Motor neuron (in vitro differentiated cells): ENCODE measurements at regions not wholly inside any gene's neighbourhood (a gene's known extent, or its start where the extent isn't known, plus 50 kb on each side); places are given as distances from the start of the nearest gene placed in this dataset.
A peak's percentile ranks its signal among the peaks of the same experiment; 100 is the strongest.

ENCODE experiments used
- ATAC-seq, 8 experiments: fragments of 200-7000 bp; cut with Tn5 transposase; replicated peaks in 6 of 8; 2 replicates each; pipeline ENCODE4 v1.8.0; 2021; ENCODE audit warnings: mild to moderate bottlenecking in 8 of 8, moderate library complexity in 8 of 8
- H3K27ac ChIP-seq, 2 donors: fragments of 250-450 bp; sonication (Bioruptor Pico); 2 replicates each; pipeline ENCODE4 v1.9.0; 2021; ENCODE audit warnings: antibody characterized with exemption in 2 of 2, mild to moderate bottlenecking in 2 of 2, moderate library complexity in 1 of 2
- H3K4me1 ChIP-seq, 2 donors: fragments of 250-450 bp; sonication (Bioruptor Pico); replicated peaks in 1 of 2; 2 replicates each; pipeline ENCODE4 v1.6.1; 2021; ENCODE audit warnings: antibody characterized with exemption in 2 of 2, mild to moderate bottlenecking in 2 of 2, moderate library complexity in 1 of 2
- H3K4me3 ChIP-seq, 5 donors: fragments of 250-450 bp; sonication (Bioruptor Pico); 2 replicates each; pipeline ENCODE4 v1.9.0; 2021; ENCODE audit warnings: antibody characterized with exemption in 5 of 5, mild to moderate bottlenecking in 5 of 5, moderate library complexity in 4 of 5
- WGBS, 10 experiments: fragments of 450-650 bp; shearing (Covaris generic); methylation state at CpG; one replicate each; pipeline ENCODE4 v1.0.0; 2022; 5-methylcytosine and 5-hydroxymethylcytosine counted together
- in situ Hi-C, 9 experiments: fragments of 400-800 bp; cut with MboI; loops; one replicate each; pipeline ENCODE4 v1.15.0; 2021; ENCODE audit warnings: low sequenced_read_pairs in 9 of 9, low pct_unique_long_range_greater_than_20kb in 2 of 9; ENCODE audit not compliant: unreplicated experiment in 9 of 9

DNA sequence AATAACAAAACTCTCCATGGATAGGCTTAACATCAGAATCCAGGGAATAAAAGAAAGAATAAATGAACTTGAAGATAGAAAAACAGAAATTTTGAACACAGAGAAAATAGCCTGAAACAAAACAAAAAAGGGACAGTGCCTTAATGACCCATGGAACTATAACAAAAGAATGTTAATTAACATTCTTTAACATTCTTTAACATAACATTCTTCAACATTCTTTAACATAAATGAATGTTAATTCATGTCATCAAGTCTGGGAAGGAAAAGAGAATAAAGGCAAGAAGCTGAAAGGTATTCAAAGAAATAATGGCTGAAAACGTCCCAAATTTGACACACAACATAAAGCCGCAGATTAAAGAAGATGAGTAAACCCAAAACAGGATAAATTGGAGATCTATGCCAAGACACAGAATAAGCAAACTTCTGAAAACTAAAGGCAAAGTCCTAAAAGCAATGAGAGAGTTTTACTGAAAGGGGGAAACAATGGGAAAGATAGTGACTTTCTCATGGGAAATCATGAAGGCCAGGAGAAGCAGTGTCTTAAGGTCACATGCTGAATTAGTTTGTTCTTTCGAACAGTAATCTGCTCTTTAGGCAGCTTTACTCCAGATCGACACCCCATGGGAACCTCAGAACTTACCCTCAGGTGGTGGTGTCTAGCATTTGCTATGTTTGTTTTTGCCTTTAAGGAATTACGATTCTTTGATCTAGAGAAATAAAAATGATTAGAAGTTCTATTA, 483.0 kb downstream of the KDM4C start:
- H3K4me1 ChIP-seq: no peaks in the 10 kb centered on the region
- H3K4me3 ChIP-seq: no peak overlapping the region
- no peak overlapping the region for H3K27ac ChIP-seq
- no peak for ATAC-seq
- 18 to 73% (median 56%) methylated on average over 3 to 5 of the region's 5 CpGs; no CpG with 5 or more reads in 1 of the 10 experiments for WGBS, 10 experiments
- in situ Hi-C loops: no loop called here

DNA sequence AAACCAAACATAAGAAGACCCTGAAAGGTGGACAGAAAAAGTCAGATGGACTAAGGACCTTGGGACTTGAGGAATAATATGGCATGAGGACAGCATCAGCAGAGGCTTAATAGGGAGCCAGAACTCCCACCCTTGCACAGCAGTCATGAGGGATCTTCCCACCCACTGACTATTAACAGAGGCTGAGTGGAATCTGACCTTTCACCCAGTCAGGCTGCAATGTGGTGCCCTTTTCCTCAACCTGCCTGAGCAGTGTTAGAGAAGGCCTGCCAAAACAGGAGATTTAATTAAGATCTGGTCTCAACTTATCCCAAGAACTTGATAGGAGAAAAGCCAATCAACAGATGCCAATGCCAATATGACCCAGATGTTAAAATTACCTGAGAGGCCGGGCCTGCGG, 481.9 kb downstream of the KDM4C start:
- H3K4me3 ChIP-seq: no peak overlapping the region
- 83 to 100% (median 100%) methylated on average over 1 to 2 of the region's 2 CpGs; no CpG with 5 or more reads in 7 of the 10 experiments for WGBS, 10 experiments
- no peak overlapping the region for H3K27ac ChIP-seq
- no peaks in the 10 kb centered on the region for H3K4me1 ChIP-seq
- ATAC-seq: no peak
- in situ Hi-C loops: no loop called here

DNA sequence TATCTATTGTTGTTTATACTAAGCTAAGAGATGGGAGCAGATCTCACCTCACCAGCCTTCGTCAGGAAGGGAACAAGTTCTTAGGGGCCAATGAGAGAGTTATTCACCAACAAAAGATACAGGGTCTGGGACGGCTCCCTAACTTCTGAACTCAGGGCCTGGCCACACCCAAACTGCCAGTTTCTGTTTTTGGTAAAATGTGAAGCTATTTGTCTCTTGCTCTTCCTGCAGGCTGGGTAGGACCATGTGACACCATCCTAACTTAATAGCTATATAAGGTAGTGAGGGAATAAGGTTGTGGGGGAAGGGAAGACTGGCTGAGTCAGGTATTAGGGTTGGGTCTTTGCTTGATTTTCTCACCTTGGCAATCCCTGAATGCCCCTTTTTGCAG, 480.5 kb downstream of the KDM4C start:
- ATAC-seq: no peak
- in situ Hi-C loops: no loop called here
- WGBS, 10 experiments: 0 to 100% (median 60%) methylated on average over 1 to 2 of the region's 2 CpGs; no CpG with 5 or more reads in 3 of the 10 experiments
- Histone ChIP-seq H3K4me1 (no peaks in the 10 kb centered on the region), H3K4me3 (no peak overlapping the region), H3K27ac (no peak overlapping the region)

DNA sequence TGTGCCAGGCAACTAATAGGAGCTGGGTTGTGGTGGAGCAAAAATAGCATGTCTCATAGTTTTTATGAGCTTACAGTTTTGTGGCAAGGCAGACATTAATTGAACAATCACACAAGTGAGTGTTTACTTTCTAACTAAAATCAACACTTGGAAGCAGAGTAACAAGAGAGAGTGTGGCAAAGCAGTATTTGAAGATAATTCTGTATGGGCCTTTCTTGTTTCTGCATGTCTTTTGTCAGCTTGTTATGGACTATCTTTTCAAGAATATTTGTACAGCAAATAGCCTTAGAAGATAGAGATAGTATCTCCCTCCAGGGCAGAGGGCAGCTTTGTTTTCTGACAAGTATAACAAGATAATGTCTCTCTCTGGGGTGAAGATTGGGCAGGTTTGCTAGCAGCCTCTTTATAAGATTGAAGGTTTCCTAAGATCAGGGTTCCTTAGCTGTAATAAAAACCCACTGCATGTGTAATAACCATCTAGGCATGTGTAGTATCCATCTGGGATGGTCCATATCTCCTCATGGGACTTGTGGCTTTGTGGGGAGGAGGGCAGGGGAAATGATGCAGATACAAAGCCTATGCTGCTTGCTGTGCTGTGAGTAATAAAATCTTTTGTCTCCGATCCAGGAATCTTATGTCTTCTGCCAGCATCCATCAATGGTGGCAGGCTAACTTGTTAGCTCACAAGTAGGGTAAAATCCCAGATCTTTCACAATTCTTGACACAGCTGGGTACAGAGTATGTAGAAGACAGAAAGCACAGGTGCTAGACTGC, 479.9 kb downstream of the KDM4C start:
- WGBS, 10 experiments: 0 to 75% (median 45%) methylated on average over 1 of the region's 1 CpG; no CpG with 5 or more reads in 6 of the 10 experiments
- Histone ChIP-seq H3K27ac (no peak overlapping the region), H3K4me3 (no peak overlapping the region), H3K4me1 (no peaks in the 10 kb centered on the region)
- in situ Hi-C loops: no loop called here
- peak in 1 of 8 experiments; percentile 36 for ATAC-seq

DNA sequence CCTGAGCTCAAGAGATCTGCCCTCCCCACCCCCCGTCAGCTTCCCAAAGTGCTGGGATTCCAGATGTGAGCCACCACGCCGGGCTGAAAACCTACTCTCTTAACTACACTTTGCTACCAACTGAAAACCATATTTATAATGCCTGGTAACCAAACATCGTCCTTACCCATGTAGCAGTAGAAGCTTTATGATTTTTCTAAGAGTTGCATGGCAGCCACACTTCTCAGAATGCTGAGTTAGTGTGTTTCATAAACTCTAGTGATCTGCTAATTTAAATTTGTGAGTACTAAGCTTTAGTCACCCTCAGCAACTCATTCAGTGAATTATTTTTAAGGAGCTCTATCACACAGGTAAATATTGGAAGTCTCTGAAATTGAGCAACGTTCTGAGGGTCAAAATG, 478.4 kb downstream of the KDM4C start:
- H3K4me3 ChIP-seq: no peak overlapping the region
- H3K27ac ChIP-seq: no peak overlapping the region
- H3K4me1 ChIP-seq: no peaks in the 10 kb centered on the region
- no peak for ATAC-seq
- in situ Hi-C loops: no loop called here
- 0 to 90% (median 62%) methylated on average over 1 to 2 of the region's 5 CpGs; no CpG with 5 or more reads in 2 of the 10 experiments for WGBS, 10 experiments

DNA sequence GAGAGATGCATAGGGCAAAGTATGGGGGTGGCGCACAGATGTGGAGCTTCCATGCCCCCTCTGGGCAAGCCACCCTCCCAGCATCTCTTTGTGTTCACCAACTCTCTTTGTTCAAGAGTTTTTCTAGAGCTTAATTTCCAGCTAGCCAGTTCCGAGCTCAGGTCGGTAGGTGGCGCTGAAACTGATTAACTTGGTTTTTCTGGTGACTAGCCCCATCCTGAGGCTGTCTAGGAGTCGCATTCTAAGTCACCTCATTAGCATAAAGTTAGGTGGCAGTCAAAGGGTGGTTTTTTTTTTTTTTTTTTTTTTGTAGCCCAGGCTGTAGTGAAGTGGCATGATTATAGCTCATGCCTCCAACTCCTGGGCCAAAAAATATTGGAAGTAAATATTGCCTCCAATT, 476.4 kb downstream of the KDM4C start:
- H3K4me3 ChIP-seq: no peak overlapping the region
- WGBS, 10 experiments: 0 to 100% (median 77%) methylated on average over 1 to 5 of the region's 5 CpGs; no CpG with 5 or more reads in 2 of the 10 experiments
- in situ Hi-C loops: no loop called here
- H3K27ac ChIP-seq: no peak overlapping the region
- no peaks in the 10 kb centered on the region for H3K4me1 ChIP-seq
- peak in 3 of 8 experiments; percentile 51 to 58 (median 54) for ATAC-seq

DNA sequence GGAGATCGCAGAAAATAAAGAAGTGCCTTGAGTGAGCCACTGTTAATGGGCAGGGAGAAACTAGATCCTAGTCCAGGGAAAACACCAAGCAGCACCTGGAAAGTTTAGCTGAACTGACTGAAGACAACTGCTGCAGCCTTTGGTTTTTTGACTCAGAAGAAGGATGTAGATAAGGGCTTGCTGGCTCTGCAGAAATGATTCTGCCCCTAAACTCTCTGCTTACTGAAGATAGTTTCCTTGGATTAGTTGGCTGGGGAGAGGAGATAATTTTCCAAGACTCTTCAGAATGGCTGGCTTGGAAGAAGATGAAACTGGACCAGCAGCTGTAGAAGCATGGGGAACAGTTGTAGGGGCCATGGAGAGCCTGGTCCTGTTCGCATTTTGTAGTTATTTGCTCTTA, 471.8 kb downstream of the KDM4C start:
- Histone ChIP-seq H3K27ac (no peak overlapping the region), H3K4me1 (peaks cover 1 to 5% of the 10 kb centered on the region in 2 donors), H3K4me3 (no peak overlapping the region)
- in situ Hi-C loops: no loop called here
- 57 to 100% (median 100%) methylated on average over 1 to 2 of the region's 2 CpGs; no CpG with 5 or more reads in 3 of the 10 experiments for WGBS, 10 experiments
- ATAC-seq: no peak

DNA sequence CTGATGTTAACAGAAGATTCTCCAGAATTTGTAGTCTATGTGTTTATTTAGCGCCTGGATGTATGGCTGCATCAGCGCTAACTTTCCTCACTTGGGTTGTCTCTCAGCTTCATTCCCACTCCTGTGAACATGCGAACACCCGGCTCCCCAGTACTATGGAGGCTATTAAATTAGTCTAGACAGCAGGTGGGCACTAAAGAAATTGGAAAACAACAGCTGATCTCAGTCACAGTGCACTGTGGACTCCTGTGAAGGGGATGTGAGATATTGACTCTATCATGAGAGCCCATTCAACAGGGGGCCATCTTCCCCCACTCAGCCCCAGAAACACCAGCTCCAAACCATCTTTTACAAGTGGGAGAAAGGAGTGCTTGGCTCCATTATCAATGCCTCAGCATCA, 471.0 kb downstream of the KDM4C start:
- in situ Hi-C loops: no loop called here
- Histone ChIP-seq H3K4me3 (no peak overlapping the region), H3K4me1 (peaks cover 3 to 12% of the 10 kb centered on the region in 2 donors), H3K27ac (no peak overlapping the region)
- ATAC-seq: no peak
- WGBS, 10 experiments: 60 to 100% (median 90%) methylated on average over 1 to 3 of the region's 4 CpGs; no CpG with 5 or more reads in 3 of the 10 experiments

DNA sequence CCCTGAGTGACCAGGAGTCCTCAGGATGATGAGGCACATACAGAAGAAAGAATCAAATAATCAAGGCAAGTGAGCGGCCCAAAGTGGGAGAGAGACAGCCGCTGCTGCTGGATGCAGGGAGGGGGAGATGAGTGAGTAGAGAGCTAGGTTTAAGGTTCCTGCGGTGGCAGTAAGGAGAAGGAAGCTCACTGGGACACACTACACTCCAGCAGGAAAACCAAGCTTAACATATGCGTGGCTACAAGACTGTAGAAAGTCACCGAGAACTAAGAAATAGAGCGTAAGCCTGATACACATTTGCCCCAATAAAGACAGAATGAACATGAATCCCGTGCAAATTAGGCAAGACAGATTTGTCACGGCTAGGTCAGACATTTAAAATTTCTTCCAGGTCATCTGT, 470.2 kb downstream of the KDM4C start:
- no peak overlapping the region for H3K4me3 ChIP-seq
- no peak overlapping the region for H3K27ac ChIP-seq
- WGBS, 10 experiments: 20 to 100% (median 82%) methylated on average over 1 to 8 of the region's 8 CpGs
- no peak for ATAC-seq
- H3K4me1 ChIP-seq: peaks cover 3 to 18% of the 10 kb centered on the region in 2 donors
- in situ Hi-C loops: no loop called here

DNA sequence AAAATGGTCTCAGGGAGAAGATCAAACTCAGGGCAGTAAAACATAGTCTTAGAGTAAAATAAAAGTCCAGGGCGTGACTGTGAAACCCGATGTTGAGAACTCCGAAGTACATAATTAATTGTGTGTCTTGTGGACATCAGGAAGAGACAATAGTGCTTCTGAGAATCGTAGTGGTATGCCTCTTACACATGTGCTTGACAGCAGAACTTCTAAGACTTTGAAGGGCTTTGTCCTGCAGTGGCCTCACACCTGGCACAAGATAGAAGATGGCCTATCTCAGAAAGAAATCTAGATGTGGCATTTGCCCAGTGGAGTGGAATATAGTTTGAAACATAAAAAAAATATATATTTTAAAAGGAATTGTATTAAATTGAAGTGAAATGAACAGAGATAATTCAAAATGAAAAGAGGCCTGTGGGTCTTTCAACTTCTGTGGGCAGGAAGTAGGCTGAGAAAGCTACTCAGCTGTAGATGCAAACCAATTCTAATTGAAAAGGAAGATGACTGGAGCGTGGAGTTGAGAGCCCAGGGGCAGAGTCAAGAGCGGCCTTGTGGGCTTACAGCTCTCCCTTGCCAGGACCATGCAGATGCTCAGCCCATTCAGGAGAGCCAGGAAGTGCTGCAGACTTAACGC, 468.4 kb downstream of the KDM4C start:
- no peak overlapping the region for H3K4me3 ChIP-seq
- no peak for ATAC-seq
- H3K27ac ChIP-seq: no peak overlapping the region
- whole genome bisulfite sequencing, 10 experiments: 12 to 92% (median 81%) methylated on average over 2 to 7 of the region's 7 CpGs
- peaks cover 3 to 18% of the 10 kb centered on the region in 2 donors for H3K4me1 ChIP-seq
- in situ Hi-C loops: no loop called here
